ENCODE measurements at regions not wholly inside any gene's neighbourhood (a gene's known extent, or its start where the extent isn't known, plus 50 kb on each side); places are given as distances from the start of the nearest gene placed in this dataset.
"Not testable (repeated sequence)": the region's sequence is repeated elsewhere in the genome, so short reads cannot be mapped to it uniquely, and the experiment has no call there.

DNA sequence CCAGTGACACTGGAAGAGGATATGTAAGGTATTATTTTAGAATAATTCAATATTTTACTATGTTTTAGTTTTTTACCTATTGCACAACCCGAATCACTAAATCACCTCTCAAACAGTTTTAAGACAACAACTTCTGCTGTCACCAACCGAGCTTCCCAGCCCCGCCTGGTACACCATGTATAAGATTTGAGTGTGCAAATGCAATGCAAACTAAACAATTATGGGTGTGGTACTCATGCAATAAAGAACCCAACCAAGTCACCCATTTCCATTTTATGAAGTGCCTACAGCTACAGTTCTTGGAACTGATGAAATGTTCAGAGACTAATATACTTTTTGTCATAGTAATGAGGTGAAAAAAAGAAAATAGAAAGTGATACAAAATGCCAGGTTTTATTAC, 256.2 kb downstream of the TAFA4 start:
- no peak for DNase-seq

DNA sequence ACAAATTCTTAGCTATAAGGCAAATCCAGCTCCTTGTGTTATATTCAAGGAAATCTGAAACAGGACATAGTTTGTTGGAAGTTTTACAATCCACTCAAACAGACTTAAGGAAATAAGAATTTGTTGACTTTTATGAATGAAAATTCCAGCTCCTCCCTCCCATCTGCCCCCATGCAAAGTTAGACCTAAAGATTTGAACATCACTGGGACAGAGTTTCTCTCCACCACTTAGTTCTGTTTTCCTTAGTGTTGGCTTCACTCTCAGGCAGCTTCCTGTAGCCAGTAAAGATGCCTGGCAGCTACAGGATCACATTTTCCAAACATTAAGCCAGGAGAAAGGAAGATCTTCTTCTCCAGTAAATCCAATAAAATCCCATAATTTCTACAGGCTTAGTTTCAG, 265.0 kb downstream of the TAFA4 start:
- no peak for DNase-seq

DNA sequence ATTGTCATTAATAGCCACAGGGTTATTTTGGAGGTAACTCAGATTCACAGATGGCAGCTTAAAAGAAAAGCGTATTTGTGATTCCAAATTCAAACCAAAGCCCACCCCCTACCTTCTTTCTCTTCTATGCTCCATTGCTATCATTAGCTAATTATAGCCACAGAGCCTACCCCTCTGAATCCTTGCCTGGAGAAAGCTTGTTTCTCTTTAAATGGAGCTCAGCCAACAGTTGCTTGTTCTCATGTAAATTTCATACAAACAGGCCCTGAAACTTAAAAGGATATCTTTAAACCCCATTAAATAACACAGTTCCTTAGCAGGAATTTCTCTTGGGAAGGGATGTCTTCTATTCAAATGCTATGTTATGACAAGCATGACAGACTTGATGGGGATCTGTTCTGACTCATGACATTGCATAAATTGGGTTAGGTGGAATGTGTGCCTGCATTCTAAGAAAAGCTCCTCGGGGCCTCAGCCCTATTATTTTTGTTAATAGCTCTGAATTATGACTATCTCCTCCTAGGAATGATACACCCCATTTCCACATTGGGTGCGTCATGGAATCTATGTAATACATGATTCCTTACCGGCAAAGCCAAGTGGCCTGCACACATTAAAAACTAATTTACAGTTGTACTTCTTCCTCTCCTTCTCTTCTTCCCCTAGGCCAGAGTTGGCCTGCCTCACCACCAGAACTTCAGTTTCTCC, 265.8 kb downstream of the TAFA4 start:
- no peak for DNase-seq

DNA sequence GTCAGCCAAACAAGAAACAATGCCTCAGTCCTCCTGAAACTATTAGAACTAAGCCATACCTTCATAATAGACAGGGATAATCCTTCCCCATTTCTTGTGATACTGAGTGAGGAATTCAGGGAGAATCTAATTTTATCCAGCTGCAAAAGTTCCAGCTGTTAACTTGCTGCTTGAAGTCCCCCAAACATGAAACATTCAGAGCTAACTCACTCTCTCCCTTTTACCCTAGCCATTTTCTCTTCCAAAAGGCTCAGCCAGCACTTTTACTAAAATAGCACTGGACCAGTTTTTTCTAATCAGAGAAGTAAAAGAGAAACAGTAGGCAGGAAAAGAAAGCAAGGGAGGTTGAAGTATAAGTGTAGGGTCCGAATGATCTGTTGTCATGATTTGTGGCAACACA, 268.1 kb downstream of the TAFA4 start:
- no peak for DNase-seq

DNA sequence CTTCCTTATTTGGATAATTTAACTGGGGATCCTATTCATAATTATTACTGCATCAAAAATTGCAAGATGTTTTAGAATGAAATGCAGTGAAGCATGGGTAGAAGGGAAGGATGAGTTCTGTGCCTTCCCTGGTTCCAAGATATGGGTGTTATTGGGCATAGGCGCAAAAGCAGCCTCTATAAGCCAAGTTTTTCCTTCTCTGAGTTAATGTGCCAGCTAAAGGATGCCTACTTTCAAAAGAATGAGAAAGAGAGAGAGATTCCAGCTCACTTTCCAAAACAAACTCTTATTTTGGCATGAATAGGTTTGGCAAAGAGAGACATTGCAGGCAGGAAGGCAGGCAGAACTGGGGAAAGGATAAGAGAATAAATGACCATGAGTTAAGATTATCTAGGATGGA, 270.2 kb downstream of the TAFA4 start:
- no peak for DNase-seq

DNA sequence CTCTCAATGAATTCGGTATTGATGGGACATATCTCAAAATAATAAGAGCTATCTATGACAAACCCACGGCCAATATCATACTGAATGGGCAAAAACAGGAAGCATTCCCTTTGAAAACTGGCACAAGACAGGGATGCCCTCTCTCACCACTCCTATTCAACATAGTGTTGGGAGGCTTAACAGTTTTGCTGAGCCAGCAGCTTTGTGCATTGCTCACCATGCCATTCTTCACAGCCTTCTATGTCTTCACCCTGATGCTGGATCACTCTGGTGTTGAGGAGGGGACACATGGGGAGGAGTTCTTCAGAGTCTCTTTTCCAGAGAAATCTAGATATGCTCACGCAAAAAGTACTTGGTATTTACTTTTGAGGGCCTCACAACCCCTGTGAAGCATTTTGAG, 281.7 kb downstream of the TAFA4 start:
- DNase-seq = not testable (repeated sequence)

DNA sequence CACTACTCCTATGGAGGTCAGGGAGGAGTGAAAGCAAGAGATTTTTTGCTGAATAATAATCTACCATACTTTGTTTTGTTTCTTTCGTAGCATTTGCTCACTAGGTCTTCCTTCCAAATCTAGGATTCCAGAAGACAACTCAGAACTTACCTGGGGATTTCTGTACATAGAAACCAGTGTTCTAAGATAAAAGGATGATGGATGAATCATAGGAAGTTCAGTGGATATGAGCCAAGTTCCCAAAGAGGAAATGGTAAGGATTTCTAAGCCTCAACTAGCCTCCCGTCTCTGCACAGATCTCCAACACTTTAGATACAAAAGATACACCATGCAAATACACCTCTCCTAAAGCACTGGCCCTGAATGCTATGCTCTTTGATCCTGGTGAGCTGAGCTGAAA, 283.9 kb downstream of the TAFA4 start:
- no peak for DNase-seq

DNA sequence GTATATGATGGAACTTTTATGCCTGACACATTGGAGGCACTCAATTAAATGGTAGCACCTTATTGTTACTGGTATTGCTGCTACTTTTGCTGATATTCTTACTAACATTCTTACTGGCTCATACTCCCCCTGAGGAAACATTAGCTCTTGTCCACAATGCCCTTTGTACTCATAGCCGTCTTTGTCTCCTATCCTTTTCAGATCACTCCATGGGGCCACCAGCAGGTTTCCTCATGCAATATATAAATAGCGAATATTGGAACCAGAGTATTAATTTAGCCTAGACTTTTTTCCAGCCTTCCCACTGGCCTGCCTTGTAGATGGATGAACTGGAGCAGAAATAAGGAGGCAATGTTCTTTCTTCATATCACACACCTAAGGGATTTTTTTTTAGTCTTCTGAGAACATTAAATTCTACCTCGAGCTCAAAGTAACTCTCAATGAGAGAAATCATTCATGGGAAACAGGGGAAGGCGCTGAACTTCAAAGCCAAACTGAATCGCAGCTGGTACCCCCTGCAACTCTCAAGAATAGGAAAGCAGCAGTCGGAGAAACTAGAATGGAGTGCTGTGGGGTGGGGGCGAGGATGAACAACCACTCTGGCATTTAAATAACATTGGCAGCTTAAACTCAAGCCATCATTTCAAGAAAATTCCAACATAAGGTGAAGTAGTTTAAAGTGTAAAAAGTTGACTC, 300.3 kb downstream of the TAFA4 start:
- DNase-seq = no peak

DNA sequence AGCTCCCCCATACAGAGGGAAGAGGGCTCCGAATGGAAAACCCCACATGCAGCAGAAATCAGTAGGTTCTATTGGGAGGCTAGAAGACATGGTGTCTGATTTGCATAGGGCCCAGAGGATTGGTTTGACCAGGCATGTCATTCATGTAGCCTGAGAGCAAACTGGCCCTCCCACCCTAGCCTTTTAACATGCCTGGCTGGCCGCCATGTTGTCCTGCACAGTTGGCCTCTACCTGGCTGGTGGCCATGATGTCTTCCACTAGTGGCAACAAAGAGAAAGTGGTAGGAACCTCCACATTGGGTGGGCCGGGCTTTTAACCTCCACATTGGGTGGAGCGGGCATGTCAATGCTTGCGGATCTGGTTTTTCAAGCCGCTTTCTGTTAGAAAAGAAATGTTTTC, 312.1 kb downstream of the TAFA4 start:
- DNase-seq = no peak

DNA sequence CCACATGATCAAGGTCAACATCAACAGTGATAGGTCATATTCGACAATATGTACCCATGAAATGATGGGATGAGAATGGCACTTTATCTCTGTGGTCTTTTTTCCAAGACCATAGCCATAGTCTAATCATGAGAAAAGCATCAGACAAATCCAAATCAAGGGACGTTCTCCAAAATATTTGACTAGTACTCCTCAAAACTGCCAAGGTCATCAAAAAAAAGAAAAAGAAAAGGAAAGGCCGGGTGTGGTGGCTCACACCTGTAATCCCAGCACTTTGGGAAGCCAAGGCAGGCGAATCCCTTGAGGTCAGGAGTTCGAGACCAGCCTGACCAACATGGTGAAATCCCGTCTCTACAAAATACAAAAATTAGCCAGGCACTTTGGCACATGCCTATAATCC, 318.3 kb downstream of the TAFA4 start:
- DNase-seq = no peak

DNA sequence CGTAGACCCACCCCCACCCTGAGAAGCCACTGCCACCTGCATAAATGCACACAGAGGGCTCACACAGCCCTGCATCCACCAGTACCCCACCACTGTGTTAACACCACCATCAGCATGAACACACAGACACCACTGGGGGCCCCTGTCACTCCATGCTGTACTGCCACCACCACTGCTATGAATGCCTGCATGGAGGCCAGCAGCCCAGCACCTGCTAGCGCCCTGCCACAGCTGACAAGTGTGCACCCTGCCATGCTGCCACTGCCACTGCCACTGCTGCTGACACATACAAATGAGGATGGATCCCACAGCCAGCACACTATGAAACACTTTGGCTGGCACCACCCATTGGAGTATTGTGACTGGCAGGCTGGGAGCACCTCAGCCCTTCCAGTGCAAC, 361.0 kb downstream of the TAFA4 start:
- no peak for DNase-seq

DNA sequence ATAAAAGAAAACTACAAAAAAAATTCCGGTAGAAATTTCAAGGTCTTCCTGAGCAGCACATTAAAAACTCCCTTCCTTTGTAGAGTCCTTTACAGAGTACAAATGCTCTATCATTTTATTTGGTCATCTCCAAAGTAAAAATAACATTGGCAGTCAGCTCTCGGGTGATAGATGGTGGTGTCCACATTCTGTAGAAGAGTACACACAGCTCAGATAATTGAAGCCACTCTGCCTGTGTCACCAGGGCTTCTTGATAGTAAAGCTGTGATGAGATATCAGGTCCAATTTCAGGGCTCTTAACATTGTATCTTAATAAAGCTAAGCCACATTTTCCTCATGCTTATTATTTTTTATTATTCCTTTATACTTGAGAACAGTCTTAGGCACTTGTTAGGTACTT, 371.6 kb downstream of the TAFA4 start:
- DNase-seq = no peak

DNA sequence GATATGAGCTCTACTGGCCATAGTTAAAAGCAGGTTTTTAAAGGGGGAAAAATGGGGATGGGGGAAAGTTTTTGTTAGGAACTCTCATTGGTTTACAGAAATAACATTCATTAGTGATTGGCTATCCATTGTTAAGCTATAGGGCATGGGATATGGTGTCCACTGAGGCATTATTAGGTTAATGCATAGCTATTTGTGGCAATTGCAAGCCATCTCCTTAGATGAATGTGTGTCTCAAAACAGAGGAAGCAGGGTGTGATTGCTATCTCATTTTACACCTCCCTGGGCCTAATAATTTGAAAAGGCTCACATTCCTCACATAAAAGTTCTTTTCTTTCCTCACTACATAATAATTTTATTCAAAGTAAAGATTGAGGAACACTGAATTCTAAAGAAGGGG, 396.6 kb downstream of the TAFA4 start:
- no peak for DNase-seq

DNA sequence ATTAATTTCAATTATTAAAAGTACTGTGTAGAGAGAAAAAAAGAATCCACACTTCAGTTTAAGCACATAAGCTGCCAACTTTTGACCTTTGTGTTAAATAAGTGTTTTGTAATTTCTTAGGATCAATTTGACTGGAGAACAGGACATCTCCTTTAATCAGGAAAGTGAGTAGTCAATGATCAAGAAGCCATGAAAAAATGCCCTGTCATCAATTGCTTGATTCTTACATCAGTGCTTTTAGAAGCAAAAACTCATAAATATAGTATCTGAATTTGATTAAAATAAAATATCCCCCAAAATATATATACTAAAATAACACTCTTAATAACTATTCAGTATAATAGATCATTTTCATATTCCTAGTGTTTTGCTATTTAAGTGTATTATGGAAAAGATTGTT, 409.0 kb downstream of the TAFA4 start:
- no peak for DNase-seq

DNA sequence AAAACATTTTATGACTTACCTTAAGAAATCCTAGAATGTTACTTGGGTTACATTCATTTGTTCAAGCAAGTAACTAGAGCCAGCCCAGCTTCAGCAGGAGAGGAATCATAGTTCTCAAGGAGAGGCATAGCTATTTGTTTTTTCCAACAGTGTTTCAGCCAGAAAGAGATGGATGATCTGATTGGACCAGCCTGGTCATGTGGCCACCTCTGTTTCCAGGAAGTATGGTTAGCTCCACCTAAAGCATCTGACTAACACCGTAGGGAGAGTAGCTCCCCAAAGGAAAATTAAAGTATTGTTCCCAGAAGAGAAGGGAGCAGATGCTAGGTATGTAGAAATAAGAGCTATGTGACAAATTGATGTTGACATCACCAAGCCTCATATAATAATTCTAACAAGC, 417.1 kb downstream of the TAFA4 start:
- DNase-seq = no peak

DNA sequence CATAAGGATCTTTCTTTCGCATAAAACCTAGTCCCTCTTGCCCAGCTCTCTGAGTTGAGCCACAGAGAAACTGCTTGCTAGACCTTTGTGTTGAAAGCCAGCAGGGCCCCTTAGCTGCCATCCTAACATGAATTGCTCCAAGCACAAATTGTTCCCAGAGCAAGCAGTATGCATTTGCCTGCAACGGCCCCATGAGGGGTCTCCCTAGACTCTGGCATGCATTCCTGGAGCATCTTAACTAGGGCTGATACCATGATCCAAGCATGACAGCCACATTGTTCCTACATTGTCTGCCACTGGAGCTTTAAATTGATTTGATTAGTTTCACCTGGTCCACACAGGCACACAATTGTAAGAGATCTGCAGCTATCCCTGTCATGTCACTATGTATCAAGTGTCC, 428.1 kb downstream of the TAFA4 start:
- DNase-seq = no peak

DNA sequence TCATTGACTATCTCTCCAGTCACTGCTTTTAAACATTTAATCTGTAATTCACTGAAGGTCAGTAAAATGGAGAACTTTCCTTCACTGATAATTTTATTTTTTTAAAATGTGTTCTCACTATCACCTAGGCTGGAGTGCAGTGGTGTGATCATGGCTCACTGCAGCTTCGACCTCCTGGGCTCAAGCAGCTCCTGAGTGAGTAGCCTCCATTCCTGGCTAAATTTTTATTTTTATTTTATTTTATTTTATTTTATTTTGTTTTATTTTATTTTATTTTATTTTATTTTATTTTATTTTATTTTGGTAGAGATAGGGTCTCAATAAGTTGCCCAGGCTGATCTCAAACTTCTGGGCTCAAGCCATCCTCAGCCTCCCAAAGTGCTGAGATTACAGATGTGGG, 446.5 kb downstream of the TAFA4 start:
- not testable (repeated sequence) for DNase-seq

DNA sequence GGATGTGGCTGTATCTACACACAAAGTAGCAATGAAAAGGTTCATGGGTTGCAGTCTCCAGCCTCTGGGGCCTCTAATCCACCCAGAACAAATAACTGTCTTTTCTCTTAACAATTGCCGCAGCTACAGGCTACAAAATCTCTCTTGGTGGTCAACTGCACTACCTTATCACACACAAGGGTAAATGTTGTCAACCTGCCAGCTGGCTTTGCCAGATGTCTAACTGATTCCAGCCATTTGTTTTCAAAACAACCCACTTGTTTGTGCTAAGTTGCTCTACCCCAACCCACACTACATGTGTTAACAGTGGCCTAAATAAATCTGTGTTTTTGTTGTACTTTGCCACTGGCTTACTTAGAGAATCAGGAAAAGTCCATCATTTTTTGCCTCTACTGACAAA, 447.3 kb downstream of the TAFA4 start:
- no peak for DNase-seq

DNA sequence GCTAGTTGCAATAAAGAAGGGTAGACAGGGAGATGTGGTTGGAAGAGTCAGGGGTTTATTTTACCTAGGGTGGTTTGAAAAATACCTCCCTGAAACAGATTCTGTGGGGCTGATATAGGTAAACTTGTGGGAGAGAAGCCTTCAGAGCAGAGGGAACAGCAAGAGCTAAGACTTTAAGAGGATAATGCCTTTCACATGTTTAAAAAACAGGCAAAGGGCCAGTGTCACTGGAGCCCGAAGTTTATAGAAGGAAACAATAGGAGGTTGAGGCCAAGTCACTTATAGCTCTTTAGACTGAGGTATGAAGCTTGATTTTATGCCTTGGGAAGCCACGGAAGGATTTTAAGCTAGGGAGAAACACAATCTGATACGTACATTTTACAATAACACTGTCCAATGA, 448.7 kb downstream of the TAFA4 start:
- no peak for DNase-seq

DNA sequence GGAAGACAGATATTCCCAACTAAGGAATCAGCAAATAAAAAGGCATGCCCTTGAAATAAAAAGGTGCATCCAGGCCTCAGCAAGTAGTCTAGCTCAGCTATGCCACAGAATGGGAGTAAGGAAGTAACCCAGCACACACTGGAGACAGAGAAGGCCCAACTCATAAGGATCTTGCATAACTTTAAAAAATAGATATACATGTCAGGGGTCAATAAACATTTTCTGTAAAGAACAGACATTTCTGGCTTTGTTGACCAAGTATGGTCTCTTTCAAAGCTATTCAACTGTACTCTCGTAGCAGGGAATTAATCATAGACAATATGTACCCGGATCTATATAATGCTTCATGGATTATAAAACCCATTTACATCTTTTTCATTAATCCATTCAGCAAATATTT, 449.3 kb downstream of the TAFA4 start:
- no peak for DNase-seq

DNA sequence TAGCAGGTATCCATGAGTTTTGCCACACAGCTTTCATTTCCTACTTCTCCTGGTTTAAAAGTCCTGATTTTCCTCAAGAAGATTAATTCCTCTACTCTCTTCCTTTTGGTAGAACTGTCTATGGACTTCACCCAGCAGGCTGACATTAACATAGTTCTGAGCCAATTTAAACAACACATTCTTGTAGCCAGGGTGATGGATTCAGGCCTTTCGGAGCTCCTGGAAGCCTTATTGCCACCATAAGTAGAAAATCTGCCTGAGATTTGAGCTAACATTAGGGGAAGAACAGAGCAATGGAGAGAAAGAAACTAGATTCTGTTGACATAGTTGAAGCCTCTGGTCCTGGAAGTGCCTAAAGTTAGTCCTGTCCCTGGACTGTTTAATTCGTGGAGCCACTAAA, 449.8 kb downstream of the TAFA4 start:
- no peak for DNase-seq

DNA sequence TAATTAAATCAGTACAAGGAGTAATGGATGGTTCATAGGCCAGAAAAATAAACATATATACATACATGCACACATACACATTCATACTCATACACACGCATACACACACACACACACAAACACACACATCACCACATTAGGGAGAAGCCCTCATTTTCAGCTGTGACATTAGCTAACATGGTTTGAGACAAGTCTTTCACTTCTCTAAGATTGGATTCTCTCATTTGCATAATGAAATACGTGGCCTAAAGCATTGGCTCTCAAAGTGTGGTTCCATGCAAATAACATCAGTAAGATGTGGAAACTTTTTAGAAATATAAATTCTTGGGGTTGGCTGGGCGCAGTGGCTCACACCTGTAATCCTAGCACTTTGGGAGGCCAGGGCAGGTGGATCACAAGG, 452.6 kb downstream of the TAFA4 start:
- peak; percentile 15 for DNase-seq

DNA sequence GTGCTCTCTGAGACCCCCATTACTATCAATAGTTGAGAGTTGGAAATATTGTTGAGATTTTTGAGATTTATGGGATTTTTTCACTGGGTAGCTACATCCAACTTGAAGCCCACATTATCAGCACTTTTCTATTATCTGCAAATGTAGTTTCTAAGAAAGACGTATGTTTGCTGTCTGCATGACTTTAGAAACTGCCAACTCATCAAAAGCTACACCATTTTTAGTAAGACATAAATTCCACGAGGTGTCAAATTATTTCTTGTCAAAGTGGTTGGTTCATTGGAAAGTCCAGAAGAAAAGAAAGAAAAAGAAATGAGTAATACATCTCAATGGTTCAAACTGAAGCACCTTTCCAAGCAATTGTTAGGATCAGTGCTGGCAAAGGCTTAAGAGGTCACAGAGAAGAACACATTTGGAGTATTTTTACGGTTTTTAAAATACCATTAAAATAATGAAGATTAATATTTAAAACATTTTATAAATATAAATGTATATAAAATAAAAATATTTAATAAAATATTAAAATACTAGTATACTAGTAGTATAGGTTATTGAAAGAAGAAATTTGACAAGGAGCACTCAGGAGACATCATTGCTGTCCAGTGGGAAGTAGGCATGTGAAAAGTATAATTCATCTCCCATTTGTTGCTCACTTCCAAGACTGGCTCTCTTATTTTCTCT, 463.5 kb downstream of the TAFA4 start:
- DNase-seq = no peak

DNA sequence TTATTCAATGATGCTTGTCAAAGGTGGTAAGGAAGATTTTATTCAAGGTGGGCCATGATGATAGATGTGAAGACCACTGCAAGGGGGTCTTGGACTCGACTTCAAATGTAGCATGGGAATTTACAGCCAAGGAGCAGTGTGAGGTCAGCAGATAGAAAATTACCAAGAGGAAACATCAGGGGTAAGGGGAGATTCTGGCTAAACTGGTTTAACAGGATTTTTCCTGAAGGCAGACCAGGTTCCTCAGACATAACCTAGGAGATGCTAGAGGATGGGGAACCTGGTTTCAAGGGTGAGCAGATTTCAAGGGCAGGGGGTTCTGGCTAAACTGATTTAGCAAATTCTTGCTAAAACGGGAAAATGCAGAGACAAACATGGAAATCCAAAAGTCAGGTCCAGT, 464.9 kb downstream of the TAFA4 start:
- DNase-seq = no peak

DNA sequence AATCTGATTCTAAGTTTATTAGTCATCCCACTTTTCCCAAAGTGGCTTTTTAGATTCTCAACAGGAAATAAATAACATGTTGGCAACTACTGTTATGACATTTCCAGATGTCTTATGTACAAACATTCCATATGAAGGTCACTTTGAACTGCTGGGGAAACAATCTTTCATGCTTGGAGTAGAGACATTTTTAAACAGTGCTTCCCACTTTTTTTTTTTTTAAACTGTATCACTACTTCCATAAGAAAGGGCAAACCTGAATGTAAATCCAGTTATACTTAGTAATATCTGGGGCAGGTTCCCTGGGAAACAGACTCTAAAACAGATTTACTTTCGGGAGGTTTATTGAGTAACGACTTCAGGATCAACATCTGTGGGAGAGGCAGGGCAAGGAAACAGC, 473.8 kb downstream of the TAFA4 start:
- no peak for DNase-seq
